ENCODE measurements at regions not wholly inside any gene's neighbourhood (a gene's known extent, or its start where the extent isn't known, plus 50 kb on each side); places are given as distances from the start of the nearest gene placed in this dataset.

DNA sequence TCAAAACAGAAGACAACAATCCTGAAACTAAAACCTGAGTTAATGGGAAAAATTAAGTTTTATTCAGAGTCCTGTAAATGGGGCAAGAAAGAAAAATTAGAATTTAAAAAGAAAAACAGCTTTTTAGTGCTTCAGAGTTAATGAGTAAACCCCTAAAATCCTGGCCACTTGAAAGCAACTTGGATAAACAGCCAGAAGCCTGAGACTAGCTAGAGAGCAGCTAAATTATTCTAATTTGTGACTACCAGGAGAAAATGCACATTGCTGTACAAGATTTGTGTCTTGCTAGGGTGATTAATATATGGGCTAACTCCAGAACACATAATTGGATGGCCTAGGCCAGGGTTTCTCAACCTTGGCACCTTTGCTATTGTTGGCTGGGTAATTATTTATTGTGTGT is 62.4 kb upstream of the ARG1 start:
- DNase-seq, result no peak

DNA sequence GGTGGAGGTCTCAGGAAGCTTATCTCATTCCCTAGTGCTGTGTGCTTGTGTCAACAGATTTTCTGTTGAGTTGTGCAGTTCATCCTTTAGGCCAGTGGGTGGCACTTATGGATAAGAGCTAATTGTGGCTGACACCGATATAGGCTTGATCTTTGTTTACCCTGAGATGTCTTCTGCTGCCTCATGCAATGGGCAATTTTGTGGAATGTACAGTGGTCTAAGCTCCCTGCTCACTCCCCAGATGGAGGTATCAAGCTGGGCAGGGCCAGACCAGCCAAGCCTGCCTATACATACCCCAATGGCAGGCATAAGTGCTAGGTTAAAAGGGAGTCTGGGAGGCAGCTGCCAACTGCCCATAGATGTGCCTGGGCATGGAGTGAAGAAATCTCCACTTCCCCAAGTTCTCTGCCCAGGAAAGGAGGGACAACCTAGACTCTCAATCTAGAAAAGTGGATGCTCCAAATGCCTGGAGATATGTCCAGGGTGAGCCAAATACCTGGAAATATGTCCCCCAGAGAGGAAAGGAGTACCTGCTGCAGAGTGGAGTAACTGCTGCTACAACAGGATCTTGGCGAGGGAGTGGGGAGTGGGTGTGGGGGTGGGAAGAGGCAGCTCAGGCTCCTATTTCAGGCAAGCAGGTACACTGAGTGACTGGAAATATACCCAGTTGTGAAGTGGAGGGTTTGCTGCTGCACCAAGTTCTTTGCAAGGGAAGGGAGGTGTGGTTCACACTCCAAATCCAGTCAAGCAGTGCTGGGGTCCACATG is 53.2 kb upstream of the ARG1 start:
- peak; percentile 18 for DNase-seq
